ENCODE measurements at regions not wholly inside any gene's neighbourhood (a gene's known extent, or its start where the extent isn't known, plus 50 kb on each side); places are given as distances from the start of the nearest gene placed in this dataset.

DNA sequence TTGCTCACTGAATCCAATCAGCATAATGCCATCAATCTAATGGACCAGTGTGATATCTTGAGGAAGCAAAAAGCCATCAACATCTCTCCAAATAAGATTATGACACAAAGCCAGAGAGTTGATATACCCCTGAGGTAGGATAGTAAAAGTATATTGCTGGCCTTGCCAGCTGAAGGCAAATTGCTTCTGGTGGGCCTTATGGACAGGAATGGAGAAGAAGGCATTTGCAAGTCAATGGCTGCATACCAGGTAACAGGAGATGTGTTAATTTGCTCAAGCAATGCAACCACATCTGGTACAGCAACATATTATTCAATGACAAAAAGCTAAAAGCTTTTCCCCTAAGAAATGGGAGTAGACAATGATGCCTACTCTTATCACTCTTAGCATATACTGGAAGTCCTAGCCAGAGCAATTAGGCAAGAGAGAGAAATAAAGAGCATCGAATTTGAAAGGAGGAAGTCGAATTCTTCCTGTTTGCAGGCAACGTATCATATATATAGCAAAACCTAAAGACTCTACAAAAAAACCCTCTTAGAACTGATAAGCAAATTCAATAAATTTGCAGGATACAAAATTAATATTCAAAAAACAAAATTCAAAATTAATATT is 216.1 kb upstream of the RASA1 start:
- TF ChIP-seq POLR2AphosphoS5 (IDR thresholded peaks at IDR 0.05; ENCODE audit: insufficient read depth, low read depth, low read length) = no peak
- TF ChIP-seq, protein P1, sequence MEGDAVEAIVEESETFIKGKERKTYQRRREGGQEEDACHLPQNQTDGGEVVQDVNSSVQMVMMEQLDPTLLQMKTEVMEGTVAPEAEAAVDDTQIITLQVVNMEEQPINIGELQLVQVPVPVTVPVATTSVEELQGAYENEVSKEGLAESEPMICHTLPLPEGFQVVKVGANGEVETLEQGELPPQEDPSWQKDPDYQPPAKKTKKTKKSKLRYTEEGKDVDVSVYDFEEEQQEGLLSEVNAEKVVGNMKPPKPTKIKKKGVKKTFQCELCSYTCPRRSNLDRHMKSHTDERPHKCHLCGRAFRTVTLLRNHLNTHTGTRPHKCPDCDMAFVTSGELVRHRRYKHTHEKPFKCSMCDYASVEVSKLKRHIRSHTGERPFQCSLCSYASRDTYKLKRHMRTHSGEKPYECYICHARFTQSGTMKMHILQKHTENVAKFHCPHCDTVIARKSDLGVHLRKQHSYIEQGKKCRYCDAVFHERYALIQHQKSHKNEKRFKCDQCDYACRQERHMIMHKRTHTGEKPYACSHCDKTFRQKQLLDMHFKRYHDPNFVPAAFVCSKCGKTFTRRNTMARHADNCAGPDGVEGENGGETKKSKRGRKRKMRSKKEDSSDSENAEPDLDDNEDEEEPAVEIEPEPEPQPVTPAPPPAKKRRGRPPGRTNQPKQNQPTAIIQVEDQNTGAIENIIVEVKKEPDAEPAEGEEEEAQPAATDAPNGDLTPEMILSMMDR (IDR thresholded peaks at IDR 0.05; ENCODE audit: extremely low read depth in 1 of 2, insufficient read depth in 1 of 2, low read depth in 1 of 2, low read length in 2 of 2) = no peak
- no peak for TF ChIP-seq POLR2A (IDR thresholded peaks at IDR 0.05; ENCODE audit: low read depth, low read length)
- TF ChIP-seq, protein P2, sequence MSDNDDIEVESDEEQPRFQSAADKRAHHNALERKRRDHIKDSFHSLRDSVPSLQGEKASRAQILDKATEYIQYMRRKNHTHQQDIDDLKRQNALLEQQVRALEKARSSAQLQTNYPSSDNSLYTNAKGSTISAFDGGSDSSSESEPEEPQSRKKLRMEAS (IDR thresholded peaks at IDR 0.05; ENCODE audit: insufficient read depth, insufficient read length) = no peak
